Nucleus accumbens (tissue), 56 donors: ENCODE measurements at regions not wholly inside any gene's neighbourhood (a gene's known extent, or its start where the extent isn't known, plus 50 kb on each side); places are given as distances from the start of the nearest gene placed in this dataset.
A peak's percentile ranks its signal among the peaks of the same experiment; 100 is the strongest.
"Not testable (repeated sequence)": the region's sequence is repeated elsewhere in the genome, so short reads cannot be mapped to it uniquely, and the experiment has no call there.

Experiments used
- DNase-seq, 56 donors: peaks; one replicate each; lab custom pipeline; 2025; lab: John Stamatoyannopoulos, UW

- DNase-seq: peak in 6 of 56 donors; percentile 1 to 33 (median 4)
These were observed 196.2 kb upstream of the CFAP20DC start for GRCh38 chr3:59245859-59246501.

- DNase-seq: no peak
These were observed 195.6 kb upstream of the CFAP20DC start for GRCh38 chr3:59245300-59245858.

DNA sequence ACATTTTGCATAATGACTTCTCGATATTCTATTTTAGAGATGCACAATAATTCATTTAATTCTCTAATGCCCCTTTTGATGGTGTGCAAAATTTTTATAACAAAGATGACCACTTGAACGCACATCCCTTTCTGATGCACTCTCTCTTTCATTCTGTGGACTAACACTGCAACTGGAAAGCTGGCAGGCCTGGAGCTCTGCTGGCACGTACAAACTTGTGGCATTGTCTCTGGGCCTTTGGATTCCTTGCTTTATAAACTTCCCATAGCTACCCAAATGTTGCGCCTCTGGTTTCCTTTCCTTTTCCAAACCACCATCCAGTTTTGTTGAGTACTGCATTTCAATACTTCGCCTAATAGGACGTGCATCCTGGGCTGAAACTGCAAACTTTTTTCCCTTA is 194.5 kb upstream of the CFAP20DC start:
- DNase-seq: peak in 1 of 56 donors; percentile 8

DNA sequence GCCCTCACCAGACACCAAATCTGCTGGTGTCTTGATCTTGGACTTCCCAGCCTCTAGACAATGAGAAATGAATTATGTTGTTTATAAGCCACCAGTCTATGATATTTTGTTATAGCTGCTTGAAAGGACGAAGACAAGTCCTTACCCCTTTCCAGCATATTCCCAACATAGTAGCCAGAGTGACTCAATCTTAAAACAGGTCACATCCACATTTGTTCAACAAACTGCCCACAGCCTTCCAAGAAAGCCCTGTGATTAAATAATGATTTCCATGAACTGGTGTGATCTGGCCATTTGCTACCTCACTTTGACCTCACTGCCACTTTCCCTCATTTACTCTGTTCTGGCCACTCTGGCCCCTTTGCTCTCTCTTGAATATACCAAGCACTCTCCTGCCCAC is 193.7 kb upstream of the CFAP20DC start:
- no peak for DNase-seq

- DNase-seq: no peak
These were observed 190.9 kb upstream of the CFAP20DC start for GRCh38 chr3:59240666-59241255.

- DNase-seq: no peak
These were observed 187.3 kb upstream of the CFAP20DC start for GRCh38 chr3:59237121-59237520.

DNA sequence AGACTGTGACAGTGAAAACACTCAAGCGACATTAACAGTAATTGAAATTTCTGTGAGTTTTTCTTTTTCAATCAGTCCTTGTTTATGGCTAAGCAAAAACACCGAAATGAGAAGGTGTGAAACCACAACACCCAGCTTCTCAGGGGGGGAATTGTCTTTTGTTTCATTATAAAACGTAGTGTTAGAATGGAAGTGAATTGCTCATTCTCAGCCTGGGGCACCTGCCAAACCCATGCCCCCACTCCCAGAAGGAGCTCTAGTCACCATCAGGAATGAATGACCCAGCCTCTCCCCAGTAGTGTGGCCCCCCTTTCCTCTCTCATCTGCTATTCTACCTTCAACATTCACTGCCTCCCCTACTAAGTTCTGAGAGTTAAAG is 185.8 kb upstream of the CFAP20DC start:
- DNase-seq: no peak

DNA sequence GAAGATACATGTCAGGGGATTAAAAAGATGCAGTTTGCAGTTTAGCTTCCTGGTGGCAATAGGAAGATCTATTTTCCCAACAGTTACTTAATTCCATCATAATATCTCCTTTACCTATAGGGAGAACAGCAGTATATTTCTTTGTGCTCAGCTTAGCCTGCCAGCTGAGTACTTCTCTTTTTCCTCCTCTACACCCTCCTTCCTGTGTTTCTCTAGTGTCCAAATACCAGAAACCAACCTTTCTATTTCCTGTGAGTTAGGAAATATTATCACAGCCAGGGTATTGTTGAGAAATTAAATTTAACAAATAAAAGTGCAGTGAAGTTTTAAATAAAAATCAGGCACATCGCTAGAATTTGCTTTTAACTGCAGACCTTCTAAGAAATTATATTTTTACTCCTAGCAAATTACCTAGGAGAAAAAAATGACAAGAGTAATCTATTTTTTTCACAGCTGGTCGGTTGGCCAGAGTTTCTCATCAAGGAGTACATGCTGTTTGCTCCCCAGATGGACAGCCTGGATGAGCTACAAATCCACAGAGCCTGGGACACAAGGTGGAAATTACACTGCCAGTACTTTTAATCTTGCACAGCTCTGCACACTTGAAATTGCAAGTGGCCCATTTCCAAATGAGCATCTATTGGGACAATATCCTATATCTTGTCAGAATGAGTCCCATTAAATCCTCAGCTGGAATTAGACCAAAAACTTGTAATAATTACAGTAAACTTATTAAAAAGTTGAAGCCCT is 185.2 kb upstream of the CFAP20DC start:
- DNase-seq: no peak

- not testable (repeated sequence) for DNase-seq
These were observed 180.6 kb upstream of the CFAP20DC start for GRCh38 chr3:59230379-59230778.

GRCh38 chr3:59213860-59214259 is 164.0 kb upstream of the CFAP20DC start:
- DNase-seq: no peak

DNA sequence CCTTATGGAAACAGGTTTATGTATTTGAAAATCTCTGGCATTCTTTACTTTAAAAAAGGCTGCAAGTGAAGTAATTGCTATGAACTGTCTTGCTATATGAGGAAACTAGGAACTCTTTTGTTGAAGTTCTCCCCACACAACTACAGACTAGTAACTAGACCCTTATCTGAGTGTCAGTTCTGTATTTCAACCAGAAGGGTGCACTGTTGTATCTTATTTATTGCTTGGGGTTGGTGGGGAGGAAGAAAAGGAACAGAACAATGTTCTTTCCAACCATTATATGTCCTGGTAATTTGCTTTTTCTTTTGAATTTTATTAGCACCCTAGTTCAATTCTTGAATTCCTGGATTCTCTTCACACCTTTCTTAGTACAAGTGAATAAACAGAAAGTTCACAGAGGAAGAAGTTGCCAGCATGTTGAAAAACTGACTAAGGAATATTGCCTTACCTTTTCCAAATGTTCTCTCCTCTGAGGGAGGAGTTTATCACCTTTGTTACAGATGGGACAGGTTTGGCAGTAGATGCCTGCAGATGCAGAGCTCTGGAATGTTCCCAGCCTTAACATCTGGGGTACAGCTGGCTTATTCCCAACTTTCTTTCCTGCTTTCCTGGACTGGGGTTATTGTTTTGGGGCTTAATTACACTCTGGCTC is 162.4 kb upstream of the CFAP20DC start:
- DNase-seq: peak in 2 of 56 donors; percentile 0 to 2

DNA sequence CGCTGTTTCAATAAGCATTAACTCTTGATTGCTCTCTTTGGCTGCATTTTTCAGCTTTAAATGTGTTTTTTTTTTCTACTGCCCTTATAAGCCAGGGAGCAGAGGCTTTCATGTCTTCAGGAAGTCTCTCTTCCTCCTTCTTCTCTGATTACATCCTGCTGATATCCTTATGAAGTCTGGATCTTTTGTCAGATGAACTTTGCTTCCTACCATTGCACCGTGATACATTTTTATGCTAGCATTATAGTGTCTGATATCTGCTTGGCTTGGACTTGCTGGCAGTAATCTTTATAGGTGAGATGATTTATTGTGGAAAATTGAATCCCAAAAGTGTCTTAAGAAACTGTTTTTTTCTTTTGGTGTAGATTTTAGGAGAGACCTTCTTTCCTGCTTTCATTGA is 160.4 kb upstream of the CFAP20DC start:
- no peak for DNase-seq

GRCh38 chr3:59192473-59192872 is 142.6 kb upstream of the CFAP20DC start:
- DNase-seq: no peak

DNA sequence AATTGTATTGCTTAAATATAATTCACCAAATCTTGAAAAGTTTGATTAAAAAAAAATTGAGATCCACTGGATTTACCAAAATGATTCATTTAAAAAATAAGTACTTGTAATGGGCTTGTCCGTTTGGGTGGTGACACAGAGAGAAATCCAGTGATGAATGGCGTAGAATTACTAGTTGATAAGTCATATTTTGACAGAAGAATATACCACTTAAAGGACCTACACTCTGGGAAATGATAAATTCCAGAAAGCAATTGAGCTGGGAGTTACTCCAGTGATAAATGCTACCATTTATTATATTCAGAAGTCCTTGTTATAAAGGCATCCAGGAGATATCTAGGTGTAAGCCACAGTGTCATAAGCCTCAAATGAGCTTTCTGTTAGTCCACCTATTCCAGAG is 141.8 kb upstream of the CFAP20DC start:
- DNase-seq: no peak

DNA sequence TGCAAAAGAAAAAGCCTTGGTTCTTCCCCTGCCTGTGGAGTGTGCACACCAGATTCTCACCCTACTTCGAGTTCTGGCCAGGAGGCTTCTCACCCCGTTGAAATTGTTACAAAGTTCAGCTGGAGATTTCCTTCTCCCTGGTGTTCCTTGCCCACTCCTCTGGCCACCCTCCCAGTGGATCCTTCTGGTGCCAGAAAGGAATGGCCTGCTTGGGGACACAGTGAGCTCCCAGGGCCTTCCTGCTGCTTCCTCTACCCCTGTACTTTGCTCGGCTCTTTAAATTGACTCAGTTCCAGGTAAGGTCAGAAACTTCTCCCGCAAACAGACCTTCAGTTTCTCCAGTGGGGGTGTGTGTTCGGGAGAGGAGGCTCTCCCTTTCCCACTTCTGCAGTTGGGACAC is 140.1 kb upstream of the CFAP20DC start:
- no peak for DNase-seq

- DNase-seq: no peak
These were observed 139.7 kb upstream of the CFAP20DC start for GRCh38 chr3:59189526-59189925.

DNA sequence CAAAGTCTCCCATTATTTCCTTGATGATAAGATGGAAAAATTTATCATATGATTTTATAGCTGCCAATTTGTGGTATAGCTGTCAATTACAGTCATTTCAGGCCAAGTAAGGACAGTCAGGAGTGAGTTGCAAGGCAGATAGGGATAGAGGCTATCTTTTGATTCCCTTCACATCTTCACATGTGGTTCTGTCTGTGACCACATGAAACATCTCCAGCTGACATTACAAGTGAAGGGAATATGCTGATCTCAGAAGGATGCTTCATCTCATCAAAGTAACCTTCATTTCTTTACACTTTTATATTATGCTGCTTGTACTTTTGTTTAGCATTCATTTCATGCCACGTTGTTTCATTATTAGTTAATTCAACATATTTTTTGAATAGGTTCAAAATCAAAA is 136.9 kb upstream of the CFAP20DC start:
- no peak for DNase-seq

- DNase-seq: no peak
These were observed 136.0 kb upstream of the CFAP20DC start for GRCh38 chr3:59185591-59186369.

DNA sequence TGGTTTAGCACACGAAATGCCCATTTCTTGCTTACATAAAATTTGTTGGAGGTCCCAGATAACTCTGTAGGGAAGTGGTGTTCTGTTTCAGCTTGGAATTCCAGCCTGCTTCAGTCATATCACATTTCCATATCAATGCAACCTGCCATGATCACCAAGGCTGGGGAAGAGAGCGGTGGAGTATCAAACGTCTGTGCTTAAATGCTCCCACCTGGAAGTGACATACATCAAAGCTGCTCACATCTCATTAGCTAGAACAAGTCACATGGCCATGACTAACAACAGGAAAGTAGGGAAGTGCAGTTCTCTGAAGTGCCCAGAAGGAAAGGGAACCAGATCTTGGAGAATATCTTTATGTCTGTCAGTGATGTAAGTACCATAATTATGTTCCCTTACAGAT is 130.2 kb upstream of the CFAP20DC start:
- DNase-seq: no peak

- DNase-seq: no peak
These were observed 128.9 kb upstream of the CFAP20DC start for GRCh38 chr3:59178698-59179097.
